HFF-Myc (cell line): ENCODE measurements at regions not wholly inside any gene's neighbourhood (a gene's known extent, or its start where the extent isn't known, plus 50 kb on each side); places are given as distances from the start of the nearest gene placed in this dataset.

Experiments used
- DNase-seq: peaks from one replicate; pipeline ENCODE4 v3.0.0-alpha.2; 2011; ENCODE audit warnings: low read depth; ENCODE audit errors: extremely low read depth
- H3K4me3 ChIP-seq: replicated peaks from 2 replicates; pipeline ENCODE4 v1.5.1; 2011; ENCODE audit warnings: low read depth, mild to moderate bottlenecking, control low read depth, low read length
- TF ChIP-seq, protein P1 (sequence below): IDR thresholded peaks from 2 replicates; pipeline ENCODE4 v1.5.1; 2012; ENCODE audit warnings: mild to moderate bottlenecking, low read depth, low read length, control low read depth; ENCODE audit errors: missing control alignments

DNA sequence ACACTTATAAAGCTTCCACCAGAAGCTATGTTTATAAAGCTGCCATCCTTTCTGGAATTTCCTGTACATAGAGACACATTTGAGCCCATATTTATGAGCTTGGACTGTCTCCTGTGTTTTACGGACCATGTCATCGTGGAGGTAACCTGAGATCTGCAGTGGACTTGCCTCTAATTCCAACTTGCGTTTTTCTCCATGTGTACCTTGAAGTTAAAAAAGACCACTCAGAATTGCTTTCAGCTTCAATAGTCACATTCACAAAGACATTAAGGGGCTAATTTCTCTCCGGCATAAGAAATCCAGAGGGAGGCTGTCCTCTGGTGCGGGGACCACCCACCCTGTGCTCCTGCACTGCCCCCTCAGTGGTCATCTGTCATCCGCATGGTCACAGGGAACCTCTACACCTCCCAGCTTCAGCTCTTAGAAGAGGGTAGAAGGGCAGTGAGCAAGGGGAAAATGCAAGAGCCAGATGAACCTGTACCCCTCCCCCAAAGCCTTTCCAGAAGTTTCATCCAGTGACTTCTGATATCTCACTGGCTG lies 521.4 kb upstream of the CAMK1G start:
- H3K4me3 ChIP-seq, result no peak overlapping the region
- TF ChIP-seq, protein P1, sequence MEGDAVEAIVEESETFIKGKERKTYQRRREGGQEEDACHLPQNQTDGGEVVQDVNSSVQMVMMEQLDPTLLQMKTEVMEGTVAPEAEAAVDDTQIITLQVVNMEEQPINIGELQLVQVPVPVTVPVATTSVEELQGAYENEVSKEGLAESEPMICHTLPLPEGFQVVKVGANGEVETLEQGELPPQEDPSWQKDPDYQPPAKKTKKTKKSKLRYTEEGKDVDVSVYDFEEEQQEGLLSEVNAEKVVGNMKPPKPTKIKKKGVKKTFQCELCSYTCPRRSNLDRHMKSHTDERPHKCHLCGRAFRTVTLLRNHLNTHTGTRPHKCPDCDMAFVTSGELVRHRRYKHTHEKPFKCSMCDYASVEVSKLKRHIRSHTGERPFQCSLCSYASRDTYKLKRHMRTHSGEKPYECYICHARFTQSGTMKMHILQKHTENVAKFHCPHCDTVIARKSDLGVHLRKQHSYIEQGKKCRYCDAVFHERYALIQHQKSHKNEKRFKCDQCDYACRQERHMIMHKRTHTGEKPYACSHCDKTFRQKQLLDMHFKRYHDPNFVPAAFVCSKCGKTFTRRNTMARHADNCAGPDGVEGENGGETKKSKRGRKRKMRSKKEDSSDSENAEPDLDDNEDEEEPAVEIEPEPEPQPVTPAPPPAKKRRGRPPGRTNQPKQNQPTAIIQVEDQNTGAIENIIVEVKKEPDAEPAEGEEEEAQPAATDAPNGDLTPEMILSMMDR, result no peak
- no peak for DNase-seq

DNA sequence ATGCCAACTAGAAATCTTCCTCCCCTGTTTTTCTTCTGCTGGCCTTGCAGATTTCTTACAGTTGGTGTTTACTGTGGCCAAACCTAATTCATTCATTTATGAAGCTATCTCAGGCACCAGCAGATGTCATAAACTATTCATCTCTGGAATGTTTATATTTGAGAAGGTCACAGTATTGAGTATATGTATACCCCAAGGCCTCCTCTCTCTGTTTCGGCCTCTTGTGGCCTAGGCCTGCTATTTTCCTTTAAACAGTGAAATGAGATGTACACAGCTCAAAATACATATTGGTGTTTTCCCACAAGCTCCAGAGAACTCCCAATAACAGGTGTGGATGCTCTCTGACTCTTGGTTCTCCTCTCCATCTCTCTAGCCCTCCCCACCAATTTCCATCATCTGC lies 520.7 kb upstream of the CAMK1G start:
- H3K4me3 ChIP-seq, result no peak overlapping the region
- TF ChIP-seq, protein P1, result no peak
- DNase-seq, result no peak

DNA sequence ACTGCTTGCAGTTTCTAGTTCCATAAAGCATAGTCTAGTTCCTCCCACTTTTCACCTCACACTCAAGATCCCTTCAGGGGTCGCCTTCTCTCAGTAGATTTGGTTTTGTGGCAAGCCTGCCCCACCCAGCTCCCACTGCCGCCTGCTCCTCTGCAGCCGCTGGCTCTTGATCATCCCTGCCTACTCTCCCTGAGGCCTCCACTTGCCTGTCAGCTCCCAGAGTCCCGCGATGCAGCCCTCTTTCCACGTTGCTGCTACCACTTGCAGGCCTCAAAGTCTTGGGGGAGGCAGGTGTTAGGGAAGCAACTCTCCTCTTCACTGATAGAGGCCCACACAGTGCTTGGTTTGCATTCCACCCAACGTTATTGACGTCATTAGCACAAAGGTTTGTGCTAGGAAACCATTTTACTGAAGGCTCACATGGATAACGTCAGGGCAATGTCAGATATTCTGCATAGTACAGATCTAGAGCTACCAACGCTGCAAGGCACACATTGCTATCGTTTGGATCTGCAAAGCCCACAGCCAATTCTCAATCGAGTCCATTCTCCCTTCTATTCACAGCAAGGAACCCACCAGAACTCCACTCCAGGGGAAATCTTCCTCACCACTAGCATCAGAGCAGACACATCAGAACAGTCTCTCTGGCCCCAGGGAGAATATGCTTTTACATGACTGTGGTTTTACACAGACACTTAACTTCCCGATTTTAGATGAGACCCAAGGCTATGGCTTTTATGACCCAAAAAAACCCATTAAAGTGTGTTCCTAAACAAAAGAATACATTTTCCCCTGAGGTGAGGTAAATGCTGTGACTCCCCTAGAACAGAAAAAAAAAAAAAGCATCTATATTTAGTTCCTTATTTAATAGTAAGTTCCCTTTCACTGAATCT lies 519.5 kb upstream of the CAMK1G start:
- H3K4me3 ChIP-seq, result no peak overlapping the region
- TF ChIP-seq, protein P1, result no peak
- no peak for DNase-seq

DNA sequence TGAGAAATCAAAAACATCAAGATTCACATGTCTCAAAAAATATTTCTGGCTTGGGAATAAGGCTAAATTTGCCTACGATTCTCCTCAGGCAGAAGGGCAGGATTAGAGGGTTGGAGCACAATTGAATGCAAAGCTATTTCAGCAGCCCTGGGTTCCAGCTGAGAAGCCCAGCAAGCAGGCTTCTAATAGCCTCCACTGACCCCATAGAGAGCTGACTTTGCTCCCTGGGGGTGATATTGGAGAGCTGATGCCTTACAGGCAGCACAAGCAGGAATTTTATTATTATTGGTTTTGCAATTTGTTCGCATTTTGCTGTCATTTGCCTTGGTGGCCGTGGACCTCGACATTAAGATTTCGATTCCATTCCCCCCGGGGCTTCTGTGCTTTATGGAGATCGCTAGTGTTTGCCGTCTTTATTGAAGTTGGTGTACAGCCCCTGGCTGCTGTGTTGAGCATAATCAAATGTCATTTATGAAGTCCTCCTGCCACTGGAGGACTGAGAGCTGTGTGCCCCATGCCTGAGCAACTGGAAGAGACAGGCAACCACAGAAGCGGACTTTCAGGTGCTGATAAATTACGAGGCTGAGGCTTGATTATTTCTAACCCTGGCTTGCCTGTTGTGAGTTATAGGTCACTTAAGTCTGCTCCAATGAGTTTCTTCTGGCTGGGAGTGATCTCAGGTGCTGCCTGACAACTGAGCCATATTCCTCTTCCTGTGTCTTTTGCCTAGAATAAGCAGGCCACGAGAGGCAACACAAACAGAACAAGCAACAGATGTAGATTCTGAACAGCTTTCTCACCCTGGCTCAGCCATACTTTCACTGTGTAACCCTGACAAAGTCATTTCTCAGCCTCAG lies 518.4 kb upstream of the CAMK1G start:
- H3K4me3 ChIP-seq, result no peak overlapping the region
- TF ChIP-seq, protein P1, result no peak
- no peak for DNase-seq

DNA sequence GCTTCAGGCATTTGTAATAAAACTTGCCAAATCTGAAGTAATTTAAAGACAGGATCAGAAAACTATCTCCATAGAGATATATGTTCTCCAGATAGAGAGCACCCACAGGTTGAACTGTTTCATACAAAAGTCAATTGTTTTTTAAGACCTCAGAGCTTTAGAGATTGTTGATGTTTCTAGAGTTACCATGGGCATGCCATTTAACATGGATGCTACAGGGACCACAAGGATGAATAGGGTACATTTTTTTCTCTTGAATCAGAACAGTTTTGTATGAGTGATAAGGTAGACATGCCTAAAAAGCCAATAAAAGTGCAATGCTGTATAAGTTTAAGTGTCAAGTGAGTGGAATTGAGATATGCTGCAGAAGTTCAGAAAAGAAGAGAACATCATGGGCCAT lies 511.0 kb upstream of the CAMK1G start:
- TF ChIP-seq, protein P1, result no peak
- H3K4me3 ChIP-seq, result no peak overlapping the region
- DNase-seq, result no peak

DNA sequence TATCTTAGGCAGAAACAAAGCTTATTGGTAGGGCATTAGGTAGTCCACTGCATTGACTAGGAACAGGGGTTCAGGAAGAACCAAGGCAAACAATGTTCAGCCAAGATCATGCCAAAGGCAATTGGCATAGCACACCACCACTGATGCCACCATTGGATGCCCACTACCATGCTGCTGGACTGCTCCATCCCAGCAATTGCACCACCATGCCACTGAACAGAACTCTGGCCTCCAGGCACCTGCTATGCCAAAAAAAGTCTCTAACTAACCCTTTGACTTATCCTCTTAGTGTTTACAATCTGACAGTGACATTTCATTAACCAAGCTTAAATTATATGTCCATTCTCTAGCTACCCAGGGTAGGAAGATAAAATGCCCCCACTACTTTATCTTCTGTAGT lies 509.6 kb upstream of the CAMK1G start:
- no peak overlapping the region for H3K4me3 ChIP-seq
- no peak for DNase-seq
- TF ChIP-seq, protein P1, result no peak
